C4-2B (cell line): ENCODE measurements at regions not wholly inside any gene's neighbourhood (a gene's known extent, or its start where the extent isn't known, plus 50 kb on each side); places are given as distances from the start of the nearest gene placed in this dataset.

ENCODE experiments used
- H3K27ac ChIP-seq: fragments of 450-650 bp; 2 replicates; pipeline ENCODE4 v1.5.1; 2017
- ZFX ChIP-seq: fragments of 450-650 bp; IDR thresholded peaks from 2 replicates; pipeline ENCODE4 v1.6.1; 2017
- TF ChIP-seq, protein P1 (sequence below): fragments of 450-650 bp; conservative IDR thresholded peaks from 2 replicates; pipeline ENCODE4 v1.5.1; 2017; ENCODE audit warnings: mild to moderate bottlenecking

DNA sequence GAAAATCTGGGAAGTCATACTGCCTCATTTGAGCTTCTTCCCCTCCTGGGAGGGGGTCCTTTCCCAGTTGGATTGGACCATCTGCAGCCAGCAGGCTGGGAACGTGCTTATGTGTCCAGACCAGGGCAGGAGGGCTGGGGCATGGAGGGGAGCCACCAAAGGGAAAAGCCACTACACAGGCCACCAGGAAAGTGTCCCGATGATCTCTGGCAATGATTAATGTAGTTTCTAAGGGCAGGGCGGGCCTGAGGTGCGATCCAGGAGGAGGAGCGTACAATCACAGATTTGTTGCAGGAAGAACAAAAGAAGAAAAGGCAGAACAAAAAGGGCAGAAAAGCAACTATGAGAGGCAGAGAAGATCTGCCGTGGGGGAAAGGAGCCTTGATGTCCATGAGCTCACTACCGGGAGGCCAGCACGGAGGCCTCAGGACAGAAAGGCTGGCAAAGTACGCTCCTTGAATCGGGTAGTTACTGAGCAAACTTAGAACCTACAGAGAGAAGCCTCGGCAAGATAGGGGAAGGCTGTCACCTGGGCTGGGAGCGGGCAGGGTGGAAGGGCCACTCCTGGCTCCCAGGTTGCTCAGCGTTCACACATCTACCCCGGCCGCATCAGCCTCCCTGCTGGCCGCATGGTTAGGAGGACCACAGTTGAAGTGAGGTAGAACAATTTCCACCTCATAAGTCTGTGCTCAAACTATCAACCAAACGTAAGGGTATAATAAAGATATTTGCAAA, 79.5 kb upstream of the PCSK6 start:
- no peak for TF ChIP-seq ZFX
- TF ChIP-seq, protein P1, sequence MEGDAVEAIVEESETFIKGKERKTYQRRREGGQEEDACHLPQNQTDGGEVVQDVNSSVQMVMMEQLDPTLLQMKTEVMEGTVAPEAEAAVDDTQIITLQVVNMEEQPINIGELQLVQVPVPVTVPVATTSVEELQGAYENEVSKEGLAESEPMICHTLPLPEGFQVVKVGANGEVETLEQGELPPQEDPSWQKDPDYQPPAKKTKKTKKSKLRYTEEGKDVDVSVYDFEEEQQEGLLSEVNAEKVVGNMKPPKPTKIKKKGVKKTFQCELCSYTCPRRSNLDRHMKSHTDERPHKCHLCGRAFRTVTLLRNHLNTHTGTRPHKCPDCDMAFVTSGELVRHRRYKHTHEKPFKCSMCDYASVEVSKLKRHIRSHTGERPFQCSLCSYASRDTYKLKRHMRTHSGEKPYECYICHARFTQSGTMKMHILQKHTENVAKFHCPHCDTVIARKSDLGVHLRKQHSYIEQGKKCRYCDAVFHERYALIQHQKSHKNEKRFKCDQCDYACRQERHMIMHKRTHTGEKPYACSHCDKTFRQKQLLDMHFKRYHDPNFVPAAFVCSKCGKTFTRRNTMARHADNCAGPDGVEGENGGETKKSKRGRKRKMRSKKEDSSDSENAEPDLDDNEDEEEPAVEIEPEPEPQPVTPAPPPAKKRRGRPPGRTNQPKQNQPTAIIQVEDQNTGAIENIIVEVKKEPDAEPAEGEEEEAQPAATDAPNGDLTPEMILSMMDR: no peak
- H3K27ac ChIP-seq: no peak overlapping the region

DNA sequence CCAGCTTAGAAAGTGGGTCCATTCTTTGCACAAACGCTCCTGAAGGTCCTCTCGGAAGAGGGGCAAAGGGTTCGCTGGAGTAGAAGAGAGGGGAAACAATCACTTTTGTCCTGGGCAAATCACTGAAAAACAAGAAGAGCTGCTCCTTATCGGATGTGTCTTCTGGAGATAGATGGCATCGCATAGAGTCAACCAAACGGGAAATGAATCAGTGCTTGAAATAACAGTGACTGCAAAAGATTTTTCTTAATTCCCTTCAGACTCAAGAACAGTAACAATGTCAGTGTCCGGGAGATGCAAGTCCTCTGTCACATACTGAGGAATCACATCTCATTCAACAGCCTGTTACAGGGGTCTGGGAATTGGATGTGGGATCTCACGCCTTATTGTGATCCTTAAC, 78.8 kb upstream of the PCSK6 start:
- TF ChIP-seq, protein P1: no peak
- TF ChIP-seq ZFX: no peak
- no peak overlapping the region for H3K27ac ChIP-seq

DNA sequence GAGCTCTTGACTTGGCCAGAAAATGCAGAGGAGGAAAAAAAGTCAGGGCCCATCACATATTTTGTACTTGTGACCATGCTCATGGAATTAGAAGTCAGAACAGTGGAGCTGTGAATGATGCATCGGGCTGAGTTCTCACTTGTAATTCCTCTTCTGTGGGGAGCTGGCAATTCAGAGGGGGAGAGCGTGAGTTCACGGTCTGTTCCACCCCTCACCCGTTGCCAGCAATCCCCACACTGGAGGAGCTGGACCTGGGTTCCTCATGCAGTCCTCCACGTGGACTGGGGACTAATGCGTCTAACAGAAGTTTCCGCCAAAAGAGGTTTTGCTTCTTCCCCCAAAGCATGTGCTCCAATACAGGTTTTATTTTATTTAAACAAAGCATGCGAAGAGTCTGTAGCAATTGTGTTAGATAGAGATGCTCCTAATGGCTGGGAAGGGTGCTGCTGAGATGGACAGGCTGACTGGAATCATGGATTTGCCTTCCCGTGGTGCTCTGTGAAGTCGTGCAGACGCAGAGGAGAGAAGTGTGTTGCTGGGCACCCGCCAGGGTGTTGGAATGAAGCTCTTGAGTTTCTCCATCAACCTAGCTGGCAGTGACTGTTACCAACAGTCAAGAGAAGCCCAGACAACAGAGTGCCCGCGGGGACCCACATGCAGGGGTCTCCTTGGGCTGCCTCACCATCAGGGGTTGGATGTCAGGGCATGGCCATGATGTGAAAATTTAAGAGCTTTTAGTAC, 77.4 kb upstream of the PCSK6 start:
- TF ChIP-seq ZFX: no peak
- TF ChIP-seq, protein P1: no peak
- H3K27ac ChIP-seq: no peak overlapping the region

DNA sequence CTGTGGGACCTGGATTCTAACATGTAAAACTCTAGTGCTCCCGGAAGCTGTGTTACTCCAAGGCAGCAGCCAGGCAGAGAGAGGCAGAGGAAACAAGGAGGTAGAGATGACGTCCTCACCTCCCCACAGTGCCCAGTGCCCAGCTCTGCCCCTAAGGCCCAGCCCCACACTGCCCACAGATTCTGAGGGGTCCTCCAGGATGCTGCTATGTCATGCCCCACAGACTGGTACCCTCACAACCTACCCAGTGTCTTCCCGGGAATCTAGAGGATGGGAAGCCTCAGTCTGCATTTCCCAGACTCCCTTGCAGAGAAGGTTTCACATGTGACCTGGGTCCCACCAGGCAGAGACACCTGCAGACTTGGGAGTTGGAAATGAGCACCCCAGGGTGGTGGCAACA, 75.9 kb upstream of the PCSK6 start:
- no peak overlapping the region for H3K27ac ChIP-seq
- no peak for TF ChIP-seq ZFX
- TF ChIP-seq, protein P1: no peak

DNA sequence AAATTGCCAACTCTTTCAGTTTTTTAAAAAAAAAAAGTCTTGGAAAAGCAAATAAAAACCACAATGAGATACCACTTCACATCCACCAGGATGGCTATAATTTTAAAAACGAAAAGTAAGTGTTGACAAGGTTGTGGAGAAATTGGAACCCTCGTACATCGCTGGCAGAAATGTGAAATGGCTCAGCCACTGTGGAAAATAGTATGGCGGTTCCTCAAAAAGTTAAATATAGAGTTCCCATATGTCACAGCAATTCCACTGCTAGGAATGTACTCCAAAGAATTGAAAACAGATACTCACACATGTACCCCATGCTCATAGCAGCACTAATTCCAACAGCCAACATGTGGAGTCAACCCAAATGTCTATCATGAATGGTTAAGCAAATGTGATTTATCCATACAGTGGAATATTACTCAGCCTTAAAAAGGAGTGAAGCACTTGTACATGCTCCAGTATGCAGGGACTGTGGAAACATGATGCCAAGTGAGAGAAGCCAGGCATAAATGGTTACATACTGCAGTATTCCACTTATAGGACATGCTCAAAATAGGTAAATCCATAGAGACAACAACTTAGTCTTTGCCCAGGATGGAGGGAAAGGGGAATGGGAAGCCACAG, 73.8 kb upstream of the PCSK6 start:
- no peak overlapping the region for H3K27ac ChIP-seq
- TF ChIP-seq, protein P1: no peak
- TF ChIP-seq ZFX: no peak

DNA sequence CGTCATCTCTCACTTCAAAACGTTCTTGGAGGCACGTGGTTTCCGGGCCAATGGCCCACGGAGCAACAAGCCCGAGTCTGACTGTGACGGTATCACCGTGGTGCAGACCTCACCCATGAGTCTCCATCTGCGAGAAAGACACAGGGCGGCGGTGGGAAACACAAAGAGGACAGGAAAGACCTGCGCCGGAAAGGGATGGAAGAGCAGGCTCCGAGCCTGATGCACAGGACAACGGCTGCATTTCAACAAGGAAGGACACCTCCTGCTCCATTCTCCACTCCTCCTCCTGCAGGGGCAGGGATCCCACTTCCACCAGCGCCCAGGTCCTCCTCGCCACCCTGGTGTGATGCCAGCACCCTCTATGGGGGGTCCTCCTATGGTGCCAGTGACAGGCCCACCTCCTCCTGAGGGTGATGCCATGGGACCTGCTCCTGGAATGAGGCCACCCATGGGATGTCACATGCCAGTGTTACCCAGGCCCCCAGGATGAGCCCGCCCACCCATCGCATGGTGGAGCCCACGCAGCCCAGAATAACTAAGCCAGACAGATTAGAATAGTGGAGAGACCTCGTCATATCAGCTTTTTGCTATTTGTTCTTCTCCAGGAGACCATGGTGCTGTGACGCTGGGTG, 73.0 kb upstream of the PCSK6 start:
- no peak for TF ChIP-seq ZFX
- TF ChIP-seq, protein P1: no peak
- H3K27ac ChIP-seq: no peak overlapping the region

DNA sequence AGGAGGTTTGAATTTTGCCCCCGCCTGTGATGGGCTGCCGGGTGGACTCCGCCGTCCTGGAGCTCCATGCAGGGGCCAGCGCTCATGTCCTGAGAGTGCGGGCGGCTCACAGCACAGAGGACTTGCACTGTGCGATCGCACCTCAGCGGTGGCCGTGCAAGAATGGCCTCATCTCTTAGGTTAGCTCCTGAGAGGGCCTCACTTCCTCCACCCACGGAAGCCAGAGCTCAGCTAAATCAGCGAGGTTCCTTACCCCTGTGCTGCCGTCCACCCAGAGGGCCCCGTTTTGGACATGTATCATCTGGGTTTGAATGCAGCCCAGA, 72.0 kb upstream of the PCSK6 start:
- no peak overlapping the region for H3K27ac ChIP-seq
- TF ChIP-seq ZFX: no peak
- TF ChIP-seq, protein P1: no peak
